ENCODE measurements at regions not wholly inside any gene's neighbourhood (a gene's known extent, or its start where the extent isn't known, plus 50 kb on each side); places are given as distances from the start of the nearest gene placed in this dataset.

GRCh38 chr11:15696069-15696468 lies 581.3 kb downstream of the INSC start:
- BruUV-seq (replicated peaks), result no TSS peak
- Histone ChIP-seq H3K4me3 (ENCODE audit: low read depth, low read length, poor library complexity, severe bottlenecking) (no peak overlapping the region), H3K27me3 (replicated peaks; ENCODE audit: insufficient read depth, low read depth, low read length, poor library complexity) (no peaks in the 10 kb centered on the region), H3K27ac (ENCODE audit: low read depth, low read length, poor library complexity, severe bottlenecking) (no peak overlapping the region), H3K9me3 (ENCODE audit: low read depth, low read length, poor library complexity, severe bottlenecking) (no peaks in the 10 kb centered on the region), H3K36me3 (ENCODE audit: insufficient read depth, low read length, poor library complexity, severe bottlenecking) (no peaks in the 10 kb centered on the region), H3K4me1 (ENCODE audit: insufficient read depth, low read length, poor library complexity, severe bottlenecking) (no peaks in the 10 kb centered on the region)
- DNase-seq (ENCODE audit: low spot score), result no peak
- CTCF ChIA-PET, result no interaction called here
- POLR2A ChIA-PET (ENCODE audit: low non-redundant PET), result no interaction called here
- intact Hi-C loops (cut with micrococcal nuclease; ENCODE audit: unreplicated experiment), result no loop called here
- no peak for TF ChIP-seq CTCF (conservative IDR thresholded peaks at IDR 0.05; ENCODE audit: low read depth, low read length)
- TF ChIP-seq EZH2 (IDR thresholded peaks at IDR 0.05; ENCODE audit: borderline replicate concordance, low read depth, low read length, poor library complexity, severe bottlenecking), result no peak

- no peaks in the 10 kb centered on the region for H3K4me1 ChIP-seq (ENCODE audit: insufficient read depth, low read length, poor library complexity, severe bottlenecking)
- no peak overlapping the region for H3K4me3 ChIP-seq (ENCODE audit: low read depth, low read length, poor library complexity, severe bottlenecking)
- TF ChIP-seq CTCF (conservative IDR thresholded peaks at IDR 0.05; ENCODE audit: low read depth, low read length), result no peak
- TF ChIP-seq EZH2 (IDR thresholded peaks at IDR 0.05; ENCODE audit: borderline replicate concordance, low read depth, low read length, poor library complexity, severe bottlenecking), result no peak
- no peaks in the 10 kb centered on the region for H3K9me3 ChIP-seq (ENCODE audit: low read depth, low read length, poor library complexity, severe bottlenecking)
- DNase-seq (ENCODE audit: low spot score), result no peak
- BruUV-seq (replicated peaks), result no TSS peak
- CTCF ChIA-PET, result no interaction called here
- POLR2A ChIA-PET (ENCODE audit: low non-redundant PET), result no interaction called here
- H3K27me3 ChIP-seq (replicated peaks; ENCODE audit: insufficient read depth, low read depth, low read length, poor library complexity), result no peaks in the 10 kb centered on the region
- H3K27ac ChIP-seq (ENCODE audit: low read depth, low read length, poor library complexity, severe bottlenecking), result no peak overlapping the region
- no peaks in the 10 kb centered on the region for H3K36me3 ChIP-seq (ENCODE audit: insufficient read depth, low read length, poor library complexity, severe bottlenecking)
- intact Hi-C loops (cut with micrococcal nuclease; ENCODE audit: unreplicated experiment), result no loop called here
These were observed 582.9 kb downstream of the INSC start for GRCh38 chr11:15697437-15698236.

GRCh38 chr11:15698855-15699254 lies 584.1 kb downstream of the INSC start:
- no peak overlapping the region for H3K4me3 ChIP-seq (ENCODE audit: low read depth, low read length, poor library complexity, severe bottlenecking)
- CTCF ChIA-PET, result no interaction called here
- no peaks in the 10 kb centered on the region for H3K4me1 ChIP-seq (ENCODE audit: insufficient read depth, low read length, poor library complexity, severe bottlenecking)
- no peaks in the 10 kb centered on the region for H3K27me3 ChIP-seq (replicated peaks; ENCODE audit: insufficient read depth, low read depth, low read length, poor library complexity)
- H3K27ac ChIP-seq (ENCODE audit: low read depth, low read length, poor library complexity, severe bottlenecking), result no peak overlapping the region
- H3K9me3 ChIP-seq (ENCODE audit: low read depth, low read length, poor library complexity, severe bottlenecking), result no peaks in the 10 kb centered on the region
- BruUV-seq (replicated peaks), result no TSS peak
- no peak for TF ChIP-seq CTCF (conservative IDR thresholded peaks at IDR 0.05; ENCODE audit: low read depth, low read length)
- no peak for TF ChIP-seq EZH2 (IDR thresholded peaks at IDR 0.05; ENCODE audit: borderline replicate concordance, low read depth, low read length, poor library complexity, severe bottlenecking)
- POLR2A ChIA-PET (ENCODE audit: low non-redundant PET), result no interaction called here
- H3K36me3 ChIP-seq (ENCODE audit: insufficient read depth, low read length, poor library complexity, severe bottlenecking), result no peaks in the 10 kb centered on the region
- DNase-seq (ENCODE audit: low spot score), result no peak
- intact Hi-C loops (cut with micrococcal nuclease; ENCODE audit: unreplicated experiment), result no loop called here
